ENCODE measurements at regions not wholly inside any gene's neighbourhood (a gene's known extent, or its start where the extent isn't known, plus 50 kb on each side); places are given as distances from the start of the nearest gene placed in this dataset.
"Not testable (repeated sequence)": the region's sequence is repeated elsewhere in the genome, so short reads cannot be mapped to it uniquely, and the experiment has no call there.

- no peak for TF ChIP-seq CTCF (IDR thresholded peaks at IDR 0.05; ENCODE audit: low read depth, low read length)
- H3K9me3 ChIP-seq: no peaks in the 10 kb centered on the region
- H3K4me3 ChIP-seq (ENCODE audit: low read depth, low read length): no peak overlapping the region
- DNase-seq: no peak
- no peaks in the 10 kb centered on the region for H3K36me3 ChIP-seq
- peaks cover 12% of the 10 kb centered on the region for H3K4me1 ChIP-seq
- no peaks in the 10 kb centered on the region for H3K27me3 ChIP-seq
Measured at GRCh38 chr11:92460213-92460612, 235.6 kb downstream of the FAT3 start.

GRCh38 chr11:92461447-92461846, 236.8 kb downstream of the FAT3 start:
- Histone ChIP-seq H3K4me1 (peaks cover 12% of the 10 kb centered on the region), H3K9me3 (no peaks in the 10 kb centered on the region), H3K4me3 (ENCODE audit: low read depth, low read length) (no peak overlapping the region), H3K27me3 (no peaks in the 10 kb centered on the region), H3K36me3 (no peaks in the 10 kb centered on the region)
- DNase-seq: no peak
- TF ChIP-seq CTCF (IDR thresholded peaks at IDR 0.05; ENCODE audit: low read depth, low read length): no peak

- Histone ChIP-seq H3K4me3 (ENCODE audit: low read depth, low read length) (no peak overlapping the region), H3K9me3 (no peaks in the 10 kb centered on the region), H3K4me1 (peaks cover 12% of the 10 kb centered on the region), H3K27me3 (no peaks in the 10 kb centered on the region), H3K36me3 (no peaks in the 10 kb centered on the region)
- DNase-seq: no peak
- no peak for TF ChIP-seq CTCF (IDR thresholded peaks at IDR 0.05; ENCODE audit: low read depth, low read length)
Measured at GRCh38 chr11:92462821-92463220, 238.2 kb downstream of the FAT3 start.

- Histone ChIP-seq H3K9me3 (no peaks in the 10 kb centered on the region), H3K4me1 (peaks cover 6% of the 10 kb centered on the region), H3K4me3 (ENCODE audit: low read depth, low read length) (no peak overlapping the region), H3K27me3 (no peaks in the 10 kb centered on the region), H3K36me3 (no peaks in the 10 kb centered on the region)
- TF ChIP-seq CTCF (IDR thresholded peaks at IDR 0.05; ENCODE audit: low read depth, low read length): no peak
- DNase-seq: no peak
Measured at GRCh38 chr11:92464822-92465221, 240.2 kb downstream of the FAT3 start.

- not testable (repeated sequence) for H3K9me3 ChIP-seq; H3K4me1 ChIP-seq; DNase-seq; H3K27me3 ChIP-seq; H3K4me3 ChIP-seq (ENCODE audit: low read depth, low read length); H3K36me3 ChIP-seq
Measured at GRCh38 chr11:92465410-92465809, 240.8 kb downstream of the FAT3 start.

GRCh38 chr11:92473736-92474135, 249.1 kb downstream of the FAT3 start:
- H3K4me3 ChIP-seq (ENCODE audit: low read depth, low read length): no peak overlapping the region
- no peak for TF ChIP-seq CTCF (IDR thresholded peaks at IDR 0.05; ENCODE audit: low read depth, low read length)
- H3K4me1 ChIP-seq: peaks cover 2% of the 10 kb centered on the region; the same call in 1 of the 2 replicates
- DNase-seq: no peak
- no peaks in the 10 kb centered on the region for H3K27me3 ChIP-seq
- no peaks in the 10 kb centered on the region for H3K9me3 ChIP-seq
- no peaks in the 10 kb centered on the region for H3K36me3 ChIP-seq

- H3K4me1 ChIP-seq: peaks cover 2% of the 10 kb centered on the region; the same call in 1 of the 2 replicates
- H3K27me3 ChIP-seq: no peaks in the 10 kb centered on the region
Measured at GRCh38 chr11:92475316-92475715, 250.7 kb downstream of the FAT3 start.

More at GRCh38 chr11:92475316-92475715, 250.7 kb downstream of the FAT3 start:
- no peak for DNase-seq
- no peak overlapping the region for H3K4me3 ChIP-seq (ENCODE audit: low read depth, low read length)
- H3K36me3 ChIP-seq: no peaks in the 10 kb centered on the region
- H3K9me3 ChIP-seq: no peaks in the 10 kb centered on the region
- TF ChIP-seq CTCF (IDR thresholded peaks at IDR 0.05; ENCODE audit: low read depth, low read length): no peak
